ENCODE measurements at regions not wholly inside any gene's neighbourhood (a gene's known extent, or its start where the extent isn't known, plus 50 kb on each side); places are given as distances from the start of the nearest gene placed in this dataset.

GRCh38 chr6:14321992-14322772 is 204.6 kb downstream of the CD83 start:
- DNase-seq (ENCODE audit: low spot score), result no peak

DNA sequence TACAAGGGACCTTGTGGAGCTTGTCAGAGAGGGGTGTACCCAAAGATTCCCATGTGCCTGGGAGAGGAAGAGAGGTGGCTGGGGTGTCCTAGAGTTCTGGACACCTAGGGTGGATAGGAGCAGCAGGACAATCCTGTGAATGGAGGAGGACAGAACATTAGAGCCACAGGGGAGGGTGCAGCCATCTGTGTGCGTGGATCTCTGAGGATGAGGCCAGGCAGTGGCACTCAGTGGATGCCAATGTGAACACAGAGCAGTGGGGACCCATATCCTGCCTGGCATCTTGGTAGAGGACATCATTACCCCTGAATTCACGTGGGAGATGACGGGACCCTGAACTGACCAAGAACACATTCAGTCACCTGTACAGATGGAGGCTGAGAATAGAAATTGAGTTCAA is 205.3 kb downstream of the CD83 start:
- no peak for DNase-seq (ENCODE audit: low spot score)

GRCh38 chr6:14326774-14327173 is 209.2 kb downstream of the CD83 start:
- no peak for DNase-seq (ENCODE audit: low spot score)

GRCh38 chr6:14328163-14328562 is 210.6 kb downstream of the CD83 start:
- DNase-seq (ENCODE audit: low spot score), result no peak

- DNase-seq (ENCODE audit: low spot score), result no peak
Observed at GRCh38 chr6:14333556-14334305, 216.2 kb downstream of the CD83 start.

GRCh38 chr6:14335071-14335470 is 217.5 kb downstream of the CD83 start:
- no peak for DNase-seq (ENCODE audit: low spot score)

DNA sequence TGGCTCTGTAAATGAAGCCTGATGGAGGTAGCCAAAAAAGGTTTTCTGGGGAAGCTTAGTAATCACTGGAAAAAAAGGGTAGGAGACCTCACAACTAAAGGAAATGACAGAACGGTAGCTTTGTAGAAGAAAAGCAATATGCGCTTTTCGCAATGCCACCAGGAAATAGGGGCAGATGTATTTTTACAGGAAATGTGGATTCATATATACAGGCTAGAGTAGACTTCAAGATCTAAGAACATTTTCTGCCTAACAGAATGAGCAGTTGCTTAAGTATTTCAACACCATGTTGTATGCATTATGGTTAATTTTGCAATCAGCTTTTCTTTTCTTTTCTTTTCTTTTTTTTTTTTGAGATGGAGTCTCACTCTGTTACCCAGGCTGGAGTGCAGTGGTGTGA is 219.6 kb downstream of the CD83 start:
- no peak for DNase-seq (ENCODE audit: low spot score)

GRCh38 chr6:14339172-14339571 is 221.6 kb downstream of the CD83 start:
- no peak for DNase-seq (ENCODE audit: low spot score)

- no peak for DNase-seq (ENCODE audit: low spot score)
Observed at GRCh38 chr6:14339711-14340584, 222.4 kb downstream of the CD83 start.

GRCh38 chr6:14344486-14344885 is 226.9 kb downstream of the CD83 start:
- no peak for DNase-seq (ENCODE audit: low spot score)

GRCh38 chr6:14348389-14348788 is 230.8 kb downstream of the CD83 start:
- DNase-seq (ENCODE audit: low spot score), result no peak

DNA sequence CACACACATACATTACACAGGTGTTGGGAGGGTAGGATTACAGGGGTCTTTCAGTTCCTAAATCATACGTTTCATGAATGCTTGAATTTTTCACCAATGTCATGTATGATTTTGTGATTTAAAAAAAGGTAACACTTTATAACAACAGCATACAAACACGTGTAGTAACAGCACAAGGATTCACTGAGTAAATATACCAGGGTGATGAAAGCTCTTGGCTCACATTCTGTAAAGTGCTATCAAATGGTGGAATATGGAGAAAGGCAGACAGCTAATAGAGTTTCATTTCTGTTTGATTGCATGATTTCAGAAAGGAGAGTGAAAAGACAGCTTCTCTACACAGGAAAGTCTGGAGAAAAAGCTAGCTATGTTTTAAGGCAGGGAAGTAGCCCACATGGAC is 231.9 kb downstream of the CD83 start:
- DNase-seq (ENCODE audit: low spot score), result no peak

GRCh38 chr6:14350210-14350609 is 232.6 kb downstream of the CD83 start:
- DNase-seq (ENCODE audit: low spot score), result no peak

DNA sequence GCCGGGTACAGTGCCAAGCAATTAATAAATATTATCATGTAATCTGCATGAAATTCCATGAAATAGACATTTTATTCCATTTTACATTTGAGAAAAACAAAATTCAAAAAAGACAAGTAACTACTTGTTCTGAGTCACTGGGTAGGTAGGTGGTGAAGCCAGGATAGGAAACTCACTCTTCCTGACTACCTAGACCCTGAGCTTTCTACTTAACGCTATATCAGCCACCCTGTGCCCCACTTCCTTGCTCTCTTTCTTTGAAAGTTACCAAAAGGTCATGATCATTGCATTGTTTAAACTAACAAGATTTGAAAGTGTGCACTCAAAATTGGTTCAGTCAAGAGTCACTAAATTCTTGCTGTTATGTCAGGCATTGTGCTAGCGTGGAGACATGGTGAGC is 235.7 kb downstream of the CD83 start:
- DNase-seq (ENCODE audit: low spot score), result no peak

DNA sequence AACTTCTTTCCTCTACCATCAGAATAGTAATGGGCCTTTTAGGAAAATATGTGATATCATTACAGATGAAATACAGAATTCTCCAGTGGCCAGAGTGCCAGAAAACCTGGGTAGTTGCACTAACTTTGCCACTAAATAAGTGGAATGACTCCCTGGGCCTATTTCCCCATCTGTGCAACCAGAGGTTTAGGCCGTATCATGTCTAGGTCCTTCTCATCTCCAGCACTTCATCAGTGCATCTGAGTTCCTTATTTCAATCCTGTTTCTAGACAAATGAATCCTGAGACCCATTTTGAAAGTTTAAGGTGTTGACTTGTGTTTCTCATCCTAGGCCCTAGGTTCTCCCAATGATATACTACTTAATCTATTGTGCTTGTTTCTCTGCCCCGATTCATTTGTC is 236.2 kb downstream of the CD83 start:
- DNase-seq (ENCODE audit: low spot score), result no peak

- no peak for DNase-seq (ENCODE audit: low spot score)
Observed at GRCh38 chr6:14354919-14355572, 237.5 kb downstream of the CD83 start.

- no peak for DNase-seq (ENCODE audit: low spot score)
Observed at GRCh38 chr6:14359438-14359837, 241.9 kb downstream of the CD83 start.

DNA sequence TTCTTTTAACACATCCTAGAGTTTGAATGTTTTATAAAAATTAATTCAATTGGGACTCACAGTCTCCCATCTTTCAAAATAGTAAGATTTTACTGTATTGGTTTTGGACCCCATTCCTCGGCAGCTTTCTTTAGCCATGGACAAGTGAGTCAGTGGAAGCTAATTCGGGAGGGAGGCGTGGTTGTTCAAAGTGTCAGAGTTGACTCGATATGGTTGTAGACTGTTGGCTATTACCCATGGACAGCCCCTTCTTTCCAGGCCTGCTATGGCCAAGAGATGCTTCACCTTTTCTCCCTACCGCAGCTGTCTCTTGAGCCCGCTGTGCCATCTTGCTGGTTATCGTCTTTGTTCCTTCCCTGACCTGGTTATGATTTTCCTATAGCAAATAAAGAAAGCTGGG is 243.0 kb downstream of the CD83 start:
- no peak for DNase-seq (ENCODE audit: low spot score)

DNA sequence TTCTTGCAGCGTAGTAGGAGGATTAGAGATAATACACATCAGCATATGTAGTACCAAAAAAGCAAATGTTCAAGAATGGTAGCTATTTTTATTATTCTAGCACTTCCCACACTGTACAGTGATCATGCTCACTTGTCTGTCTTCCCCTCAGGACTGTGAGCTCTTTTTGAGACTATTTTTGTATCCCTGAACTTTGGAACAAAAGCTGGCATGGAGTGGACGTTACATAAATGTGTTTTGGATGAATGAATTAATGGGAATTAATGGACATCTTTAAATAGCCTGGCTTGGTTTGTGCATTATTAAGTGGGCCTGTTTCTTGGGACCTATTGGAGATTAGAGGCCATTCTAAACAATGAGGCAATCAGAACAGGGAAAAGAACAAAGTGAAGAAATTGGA is 243.7 kb downstream of the CD83 start:
- DNase-seq (ENCODE audit: low spot score), result no peak

DNA sequence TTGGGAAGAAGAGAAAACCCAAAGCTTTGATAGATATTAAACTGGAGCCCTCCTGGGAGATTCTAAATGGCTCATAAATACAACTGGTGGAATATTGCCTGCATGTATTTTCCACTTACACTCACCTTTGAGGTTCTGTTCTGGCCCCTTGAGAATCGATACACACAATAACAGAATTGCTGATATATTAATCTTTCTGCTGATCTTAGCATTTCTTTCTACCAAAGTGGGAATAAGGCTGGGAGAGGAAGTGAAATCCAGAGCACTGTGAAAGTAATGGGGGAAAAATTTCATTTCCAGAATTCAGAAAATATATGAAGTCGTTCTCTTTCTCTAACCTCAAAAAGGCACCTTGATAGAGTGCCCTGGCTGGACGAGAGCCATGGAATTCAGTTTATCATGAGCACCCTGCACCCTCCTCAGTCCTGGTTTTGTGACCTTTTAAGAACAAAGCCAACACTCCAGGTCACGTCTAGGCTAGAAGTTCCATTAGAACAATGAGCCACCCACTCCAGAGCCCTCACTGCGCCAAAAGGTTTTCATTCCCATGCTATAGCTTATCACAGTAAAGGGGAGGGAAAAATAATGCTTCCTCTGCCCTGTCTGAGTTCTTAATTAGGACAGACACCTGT is 244.5 kb downstream of the CD83 start:
- DNase-seq (ENCODE audit: low spot score), result no peak

DNA sequence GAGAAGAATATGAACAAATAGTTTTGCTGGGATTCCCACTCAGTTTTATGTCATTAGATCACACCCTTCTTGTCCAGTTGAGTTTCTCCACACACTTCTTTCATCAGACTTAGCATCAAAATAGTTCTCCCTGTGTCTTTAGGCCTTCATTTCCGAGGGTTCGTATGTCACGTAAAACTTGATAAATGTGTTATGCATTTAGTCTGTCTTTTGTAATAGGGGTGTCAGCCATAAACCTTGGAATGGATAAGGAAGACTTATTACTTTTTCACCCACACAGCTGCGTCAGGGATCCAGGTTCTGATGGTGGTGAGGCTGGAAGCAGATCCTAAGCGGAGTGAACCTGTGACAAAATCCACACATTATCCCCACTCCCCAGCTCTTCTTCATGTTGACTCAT is 246.8 kb downstream of the CD83 start:
- DNase-seq (ENCODE audit: low spot score), result no peak

DNA sequence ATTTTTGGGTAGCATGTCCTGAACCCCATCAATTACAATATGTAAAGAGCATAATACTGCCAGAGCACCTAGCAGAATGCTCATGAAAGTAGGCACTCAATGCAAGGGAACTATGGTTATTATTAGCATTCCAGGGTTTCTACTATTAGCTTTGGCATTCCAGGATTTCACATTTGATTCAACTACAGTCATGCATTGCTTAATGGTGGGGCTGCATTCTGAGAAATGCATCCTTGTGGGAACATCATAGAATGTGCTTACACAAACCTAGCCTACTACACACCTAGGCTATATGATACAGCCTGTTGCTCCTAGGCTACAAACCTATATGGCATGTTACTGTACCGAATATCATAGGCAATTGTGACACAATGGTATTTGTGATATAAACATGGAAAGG is 247.8 kb downstream of the CD83 start:
- DNase-seq (ENCODE audit: low spot score), result no peak

Data from LoVo (cell line).